HK-2 (cell line): ENCODE measurements at regions not wholly inside any gene's neighbourhood (a gene's known extent, or its start where the extent isn't known, plus 50 kb on each side); places are given as distances from the start of the nearest gene placed in this dataset.
"Not testable (repeated sequence)": the region's sequence is repeated elsewhere in the genome, so short reads cannot be mapped to it uniquely, and the experiment has no call there.

Experiments used
- DNase-seq: peaks from one replicate; pipeline ENCODE4 v3.0.0-alpha.2; 2018; ENCODE audit not compliant: unreplicated experiment

GRCh38 chr6:81966968-81967367, 214.5 kb upstream of the TENT5A start:
- no peak for DNase-seq

GRCh38 chr6:81962198-81962597, 209.7 kb upstream of the TENT5A start:
- no peak for DNase-seq

- DNase-seq: no peak
These were observed 198.4 kb upstream of the TENT5A start for GRCh38 chr6:81950877-81951276.

GRCh38 chr6:81948861-81949260, 196.4 kb upstream of the TENT5A start:
- no peak for DNase-seq

GRCh38 chr6:81948196-81948595, 195.7 kb upstream of the TENT5A start:
- not testable (repeated sequence) for DNase-seq

- DNase-seq: no peak
These were observed 192.2 kb upstream of the TENT5A start for GRCh38 chr6:81944661-81945060.

- DNase-seq: not testable (repeated sequence)
These were observed 190.4 kb upstream of the TENT5A start for GRCh38 chr6:81942842-81943241.

GRCh38 chr6:81942067-81942370, 189.5 kb upstream of the TENT5A start:
- no peak for DNase-seq

GRCh38 chr6:81940451-81940985, 188.0 kb upstream of the TENT5A start:
- no peak for DNase-seq

GRCh38 chr6:81939766-81940165, 187.3 kb upstream of the TENT5A start:
- DNase-seq: no peak

- DNase-seq: no peak
These were observed 186.7 kb upstream of the TENT5A start for GRCh38 chr6:81938991-81939732.

GRCh38 chr6:81938014-81938856, 185.8 kb upstream of the TENT5A start:
- DNase-seq: no peak

GRCh38 chr6:81937296-81937937, 184.9 kb upstream of the TENT5A start:
- no peak for DNase-seq

- DNase-seq: no peak
These were observed 182.5 kb upstream of the TENT5A start for GRCh38 chr6:81934936-81935335.

GRCh38 chr6:81933608-81934051, 181.1 kb upstream of the TENT5A start:
- no peak for DNase-seq

GRCh38 chr6:81933089-81933488, 180.6 kb upstream of the TENT5A start:
- DNase-seq: no peak

GRCh38 chr6:81932448-81932847, 180.0 kb upstream of the TENT5A start:
- not testable (repeated sequence) for DNase-seq

- DNase-seq: no peak
These were observed 177.3 kb upstream of the TENT5A start for GRCh38 chr6:81929828-81930227.

- DNase-seq: no peak
These were observed 172.7 kb upstream of the TENT5A start for GRCh38 chr6:81925201-81925600.

- no peak for DNase-seq
These were observed 157.8 kb upstream of the TENT5A start for GRCh38 chr6:81909981-81910900.

GRCh38 chr6:81909162-81909561, 156.7 kb upstream of the TENT5A start:
- DNase-seq: no peak
